Loucy (cell line): ENCODE measurements at regions not wholly inside any gene's neighbourhood (a gene's known extent, or its start where the extent isn't known, plus 50 kb on each side); places are given as distances from the start of the nearest gene placed in this dataset.

ENCODE experiments used
- CTCF ChIP-seq: fragments of 200-600 bp; sonication (generic); conservative IDR thresholded peaks from 2 replicates; pipeline ENCODE4 v1.5.1; 2014; ENCODE audit warnings: mild to moderate bottlenecking, antibody characterized with exemption, low read length
- EZH2phosphoT487 ChIP-seq: fragments of 200-600 bp; IDR thresholded peaks from 2 replicates; pipeline ENCODE4 v1.6.1; 2018; ENCODE audit warnings: antibody characterized with exemption, mild to moderate bottlenecking, moderate library complexity, borderline replicate concordance

GRCh38 chr7:3215624-3216585 lies 85.1 kb upstream of the SDK1 start:
- no peak for TF ChIP-seq CTCF
- no peak for TF ChIP-seq EZH2phosphoT487
